Mesothelial cell of epicardium (in vitro differentiated cells): ENCODE measurements at regions not wholly inside any gene's neighbourhood (a gene's known extent, or its start where the extent isn't known, plus 50 kb on each side); places are given as distances from the start of the nearest gene placed in this dataset.

Source experiments
- DNase-seq, 2 experiments: peaks; one replicate each; pipeline ENCODE4 v3.0.0; 2021; ENCODE audit warnings: low spot score in 2 of 2; ENCODE audit not compliant: unreplicated experiment in 2 of 2
- H3K27ac Mint-ChIP-seq: 2 replicates; pipeline ENCODE4 v1.8.0; 2021; ENCODE audit warnings: mixed read lengths
- H3K27me3 Mint-ChIP-seq: 2 replicates; pipeline ENCODE4 v1.8.0; 2021; ENCODE audit warnings: low read depth, mixed read lengths
- H3K36me3 Mint-ChIP-seq: 2 replicates; pipeline ENCODE4 v1.8.0; 2021; ENCODE audit warnings: mixed read lengths
- H3K4me1 Mint-ChIP-seq: 2 replicates; pipeline ENCODE4 v1.8.0; 2021; ENCODE audit warnings: mixed read lengths
- H3K4me3 Mint-ChIP-seq: 2 replicates; pipeline ENCODE4 v1.8.0; 2021; ENCODE audit warnings: mild to moderate bottlenecking, moderate library complexity, mixed read lengths
- H3K9me3 Mint-ChIP-seq: 2 replicates; pipeline ENCODE4 v1.8.0; 2021; ENCODE audit warnings: mixed read lengths
- CTCF ChIP-seq: fragments of 200-600 bp; sonication (generic); IDR thresholded peaks from one replicate; pipeline ENCODE4 v1.5.0; 2021; ENCODE audit warnings: antibody characterized with exemption; ENCODE audit not compliant: unreplicated experiment

- Mint-ChIP-seq H3K27ac (no peak overlapping the region), H3K27me3 (peaks cover 20% of the 10 kb centered on the region), H3K9me3 (no peaks in the 10 kb centered on the region), H3K4me3 (no peak overlapping the region), H3K36me3 (no peaks in the 10 kb centered on the region), H3K4me1 (peaks cover 17% of the 10 kb centered on the region)
- no peak for DNase-seq
- no peak for TF ChIP-seq CTCF
Measured at GRCh38 chr19:31553846-31554215, 204.6 kb upstream of the TSHZ3 start.

DNA sequence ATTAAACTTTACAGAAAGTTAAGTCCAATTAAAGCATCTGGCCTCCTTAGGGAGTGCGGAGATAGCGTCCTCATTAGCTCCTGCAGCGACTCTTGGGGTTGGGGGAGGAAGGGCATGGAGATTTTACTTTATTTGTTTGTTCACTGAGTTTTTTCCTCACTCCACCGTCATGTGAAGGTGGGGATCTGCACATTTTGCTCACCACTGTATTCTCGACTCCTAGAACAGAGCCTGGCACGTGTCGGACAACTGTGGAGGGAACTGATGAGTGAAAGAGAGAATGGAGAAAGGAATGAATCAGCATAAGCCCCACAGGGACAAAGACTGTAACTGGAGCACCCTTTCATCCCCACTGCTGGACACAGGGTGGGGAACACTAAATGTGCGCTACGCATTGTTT lies 205.1 kb upstream of the TSHZ3 start:
- Mint-ChIP-seq H3K27me3 (peaks cover 18% of the 10 kb centered on the region), H3K9me3 (no peaks in the 10 kb centered on the region), H3K4me1 (peaks cover 17% of the 10 kb centered on the region), H3K27ac (no peak overlapping the region), H3K36me3 (no peaks in the 10 kb centered on the region), H3K4me3 (no peak overlapping the region)
- TF ChIP-seq CTCF: no peak
- no peak for DNase-seq

DNA sequence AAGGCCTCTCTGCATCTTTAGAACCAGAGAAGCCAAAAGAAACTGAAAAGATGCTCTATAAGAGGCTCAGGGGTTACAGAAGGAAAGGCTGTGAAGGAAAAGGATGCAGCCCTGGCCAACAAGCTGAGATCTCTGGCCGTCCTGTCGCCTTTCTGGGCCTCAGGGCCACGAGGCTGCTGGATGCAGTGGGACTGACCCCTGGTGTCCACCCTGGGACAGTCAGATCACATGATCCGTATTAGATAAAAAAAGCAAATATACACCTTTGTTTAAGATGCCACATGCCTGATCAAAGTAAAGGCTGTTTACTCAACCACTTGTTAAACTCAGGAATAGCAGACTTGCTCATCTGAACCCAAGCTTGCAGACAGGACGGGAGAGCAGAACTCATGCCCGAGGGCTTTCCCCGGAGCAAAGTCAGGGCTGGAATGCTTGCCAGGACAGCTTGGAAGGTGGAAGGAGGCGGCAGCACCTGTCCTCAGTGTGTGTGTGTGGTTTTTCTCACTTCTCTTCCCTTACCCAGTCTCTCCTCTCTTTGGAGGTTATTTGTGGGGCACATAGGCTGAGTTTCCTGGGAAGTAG lies 206.5 kb upstream of the TSHZ3 start:
- Mint-ChIP-seq H3K9me3 (peaks cover 7% of the 10 kb centered on the region), H3K4me1 (peaks cover 17% of the 10 kb centered on the region), H3K27ac (peak overlapping the region; percentile 10), H3K36me3 (peaks cover 4% of the 10 kb centered on the region), H3K27me3 (peaks cover 11% of the 10 kb centered on the region), H3K4me3 (no peak overlapping the region)
- TF ChIP-seq CTCF: no peak
- DNase-seq: no peak

DNA sequence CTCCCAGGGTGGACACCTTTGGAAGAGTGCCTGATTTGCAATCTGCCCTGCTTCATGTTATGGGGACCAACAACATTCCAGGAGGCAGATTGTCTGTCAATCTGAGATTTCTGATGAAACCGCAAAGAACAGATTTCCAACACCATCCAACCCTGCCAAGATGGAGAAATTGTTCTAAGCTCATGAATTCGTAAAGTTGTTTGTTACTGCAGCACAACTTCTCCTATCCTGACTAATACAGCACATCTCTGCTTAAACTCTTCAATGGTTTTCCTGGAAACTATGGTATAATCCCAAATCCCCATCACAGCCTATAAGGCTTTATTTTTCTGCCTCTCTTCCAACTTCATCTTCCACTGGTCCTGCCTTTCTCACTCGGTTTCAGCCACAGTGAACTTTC lies 210.3 kb upstream of the TSHZ3 start:
- TF ChIP-seq CTCF: no peak
- no peak overlapping the region for H3K4me3 Mint-ChIP-seq
- DNase-seq: no peak
- H3K27me3 Mint-ChIP-seq: no peaks in the 10 kb centered on the region
- no peak overlapping the region for H3K27ac Mint-ChIP-seq
- peaks cover 7% of the 10 kb centered on the region for H3K9me3 Mint-ChIP-seq
- H3K4me1 Mint-ChIP-seq: peaks cover 8% of the 10 kb centered on the region
- H3K36me3 Mint-ChIP-seq: peaks cover 4% of the 10 kb centered on the region

- Mint-ChIP-seq H3K4me3 (no peak overlapping the region), H3K4me1 (peaks cover 11% of the 10 kb centered on the region), H3K27me3 (no peaks in the 10 kb centered on the region), H3K36me3 (peaks cover 4% of the 10 kb centered on the region), H3K9me3 (peaks cover 7% of the 10 kb centered on the region), H3K27ac (no peak overlapping the region)
- no peak for DNase-seq
- TF ChIP-seq CTCF: no peak
Measured at GRCh38 chr19:31560086-31561060, 211.1 kb upstream of the TSHZ3 start.
